ENCODE measurements at regions not wholly inside any gene's neighbourhood (a gene's known extent, or its start where the extent isn't known, plus 50 kb on each side); places are given as distances from the start of the nearest gene placed in this dataset.
"Not testable (repeated sequence)": the region's sequence is repeated elsewhere in the genome, so short reads cannot be mapped to it uniquely, and the experiment has no call there.

- no peak for FAIRE-seq
Measured at GRCh38 chr1:88466899-88467580, 217.0 kb upstream of the PKN2 start.

GRCh38 chr1:88472298-88472697 lies 211.8 kb upstream of the PKN2 start:
- FAIRE-seq = no peak
- no peak for DNase-seq (ENCODE audit: insufficient read length, low spot score)

More at GRCh38 chr1:88466899-88467580, 217.0 kb upstream of the PKN2 start:
- DNase-seq (ENCODE audit: insufficient read length, low spot score) = no peak

GRCh38 chr1:88472714-88473113 lies 211.4 kb upstream of the PKN2 start:
- DNase-seq (ENCODE audit: insufficient read length, low spot score) (no peak), FAIRE-seq (no peak)

GRCh38 chr1:88474555-88475304 lies 209.3 kb upstream of the PKN2 start:
- DNase-seq (ENCODE audit: insufficient read length, low spot score) = no peak
- FAIRE-seq = no peak

- DNase-seq (ENCODE audit: insufficient read length, low spot score) = no peak
- FAIRE-seq = no peak
Measured at GRCh38 chr1:88484881-88485280, 199.2 kb upstream of the PKN2 start.

GRCh38 chr1:88488237-88488636 lies 195.8 kb upstream of the PKN2 start:
- DNase-seq (ENCODE audit: insufficient read length, low spot score) = no peak
- FAIRE-seq = no peak

GRCh38 chr1:88490676-88491075 lies 193.4 kb upstream of the PKN2 start:
- FAIRE-seq = no peak
- DNase-seq (ENCODE audit: insufficient read length, low spot score) = no peak

GRCh38 chr1:88499671-88500070 lies 184.4 kb upstream of the PKN2 start:
- no peak for FAIRE-seq

GRCh38 chr1:88502886-88503285 lies 181.2 kb upstream of the PKN2 start:
- DNase-seq (ENCODE audit: insufficient read length, low spot score) = no peak
- FAIRE-seq = no peak

More at GRCh38 chr1:88499671-88500070, 184.4 kb upstream of the PKN2 start:
- DNase-seq (ENCODE audit: insufficient read length, low spot score) = no peak

GRCh38 chr1:88503646-88504045 lies 180.4 kb upstream of the PKN2 start:
- no peak for FAIRE-seq
- DNase-seq (ENCODE audit: insufficient read length, low spot score) = no peak

- DNase-seq (ENCODE audit: insufficient read length, low spot score) (no peak), FAIRE-seq (no peak)
Measured at GRCh38 chr1:88504601-88505000, 179.5 kb upstream of the PKN2 start.

GRCh38 chr1:88509379-88509778 lies 174.7 kb upstream of the PKN2 start:
- no peak for FAIRE-seq
- no peak for DNase-seq (ENCODE audit: insufficient read length, low spot score)

GRCh38 chr1:88514544-88515060 lies 169.5 kb upstream of the PKN2 start:
- no peak for FAIRE-seq
- no peak for DNase-seq (ENCODE audit: insufficient read length, low spot score)

- not testable (repeated sequence) for DNase-seq (ENCODE audit: insufficient read length, low spot score); FAIRE-seq
Measured at GRCh38 chr1:88517499-88517898, 166.6 kb upstream of the PKN2 start.

GRCh38 chr1:88519156-88519555 lies 164.9 kb upstream of the PKN2 start:
- FAIRE-seq = no peak
- DNase-seq (ENCODE audit: insufficient read length, low spot score) = no peak

- no peak for FAIRE-seq
- DNase-seq (ENCODE audit: insufficient read length, low spot score) = no peak
Measured at GRCh38 chr1:88523854-88524528, 160.1 kb upstream of the PKN2 start.

- DNase-seq (ENCODE audit: insufficient read length, low spot score) (no peak), FAIRE-seq (no peak)
Measured at GRCh38 chr1:88526456-88526855, 157.6 kb upstream of the PKN2 start.

- DNase-seq (ENCODE audit: insufficient read length, low spot score) (no peak), FAIRE-seq (no peak)
Measured at GRCh38 chr1:88528792-88529191, 155.3 kb upstream of the PKN2 start.

- no peak for FAIRE-seq
Measured at GRCh38 chr1:88529581-88529980, 154.5 kb upstream of the PKN2 start.

GRCh38 chr1:88530246-88530645 lies 153.8 kb upstream of the PKN2 start:
- FAIRE-seq (no peak), DNase-seq (ENCODE audit: insufficient read length, low spot score) (no peak)

More at GRCh38 chr1:88529581-88529980, 154.5 kb upstream of the PKN2 start:
- no peak for DNase-seq (ENCODE audit: insufficient read length, low spot score)

GRCh38 chr1:88537787-88538186 lies 146.3 kb upstream of the PKN2 start:
- DNase-seq (ENCODE audit: insufficient read length, low spot score) = no peak
- no peak for FAIRE-seq

Measured in GM19239 (cell line).